Progenitor cell of endocrine pancreas (in vitro differentiated cells): ENCODE measurements at regions not wholly inside any gene's neighbourhood (a gene's known extent, or its start where the extent isn't known, plus 50 kb on each side); places are given as distances from the start of the nearest gene placed in this dataset.

Source experiments
- DNase-seq: peaks from one replicate; pipeline ENCODE4 v3.0.0; 2021; ENCODE audit warnings: low spot score; ENCODE audit not compliant: unreplicated experiment
- H3K27ac Mint-ChIP-seq: 2 replicates; pipeline ENCODE4 v1.8.0; 2021; ENCODE audit warnings: mild to moderate bottlenecking, moderate library complexity, mixed read lengths
- H3K27me3 Mint-ChIP-seq: 2 replicates; pipeline ENCODE4 v1.8.0; 2021; ENCODE audit warnings: mixed read lengths
- H3K36me3 Mint-ChIP-seq: 2 replicates; pipeline ENCODE4 v1.8.0; 2022; ENCODE audit warnings: mixed read lengths; ENCODE audit not compliant: insufficient read depth
- H3K4me1 Mint-ChIP-seq: 2 replicates; pipeline ENCODE4 v1.8.0; 2021; ENCODE audit warnings: low read depth, mixed read lengths
- H3K4me3 Mint-ChIP-seq: 2 replicates; pipeline ENCODE4 v1.8.0; 2021; ENCODE audit warnings: low read depth, mild to moderate bottlenecking, moderate library complexity, mixed read lengths
- H3K9me3 Mint-ChIP-seq: 2 replicates; pipeline ENCODE4 v1.8.0; 2021; ENCODE audit warnings: low read depth, mixed read lengths
- CTCF ChIP-seq: fragments of 200-600 bp; sonication (generic); IDR thresholded peaks from one replicate; pipeline ENCODE4 v1.5.0; 2021; ENCODE audit warnings: antibody characterized with exemption, mild to moderate bottlenecking; ENCODE audit not compliant: unreplicated experiment

DNA sequence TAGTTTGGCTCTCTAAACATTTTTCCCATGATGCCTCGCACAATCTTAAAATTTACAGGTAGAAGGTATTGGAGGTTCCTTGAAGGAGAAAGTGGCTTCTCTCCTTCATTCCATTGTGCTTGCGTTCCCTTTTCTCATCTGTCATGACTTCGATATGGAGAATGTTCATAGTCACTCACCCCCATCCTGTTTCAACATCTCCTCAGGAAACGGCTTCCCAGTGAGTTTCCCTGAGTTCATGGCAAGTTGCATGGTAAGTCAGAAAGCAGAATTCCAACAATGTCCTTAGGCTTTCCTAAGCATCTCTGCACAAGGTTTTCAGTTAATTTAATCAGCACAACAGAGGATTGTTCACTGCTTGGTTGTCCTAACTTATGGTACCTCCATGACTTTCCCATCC lies 581.8 kb upstream of the SLITRK5 start:
- no peaks in the 10 kb centered on the region for H3K27me3 Mint-ChIP-seq
- TF ChIP-seq CTCF, result no peak
- peaks cover 3% of the 10 kb centered on the region for H3K9me3 Mint-ChIP-seq
- no peak overlapping the region for H3K4me3 Mint-ChIP-seq
- no peak overlapping the region for H3K27ac Mint-ChIP-seq
- no peaks in the 10 kb centered on the region for H3K36me3 Mint-ChIP-seq
- no peaks in the 10 kb centered on the region for H3K4me1 Mint-ChIP-seq
- DNase-seq, result no peak

DNA sequence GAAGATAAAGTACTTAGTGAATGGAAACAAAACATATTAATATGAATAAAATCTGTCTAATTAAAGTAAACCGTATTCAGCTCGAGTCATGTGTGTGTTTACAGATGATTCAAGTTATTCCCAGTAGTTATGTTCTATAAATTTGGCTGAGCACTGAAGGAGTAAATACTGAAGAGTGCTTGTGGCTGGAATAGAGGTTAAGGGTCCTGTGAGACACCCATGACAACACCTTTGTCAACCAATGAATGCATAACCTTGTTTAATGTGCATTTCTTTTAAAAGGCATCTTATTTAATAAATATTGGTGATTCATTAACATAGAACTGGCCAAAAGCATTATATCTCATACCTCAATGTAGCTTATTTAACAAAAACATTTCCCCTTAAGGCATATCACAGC lies 577.8 kb upstream of the SLITRK5 start:
- no peak for DNase-seq
- H3K27me3 Mint-ChIP-seq, result no peaks in the 10 kb centered on the region
- H3K9me3 Mint-ChIP-seq, result no peaks in the 10 kb centered on the region
- no peaks in the 10 kb centered on the region for H3K4me1 Mint-ChIP-seq
- no peak for TF ChIP-seq CTCF
- no peak overlapping the region for H3K27ac Mint-ChIP-seq
- H3K4me3 Mint-ChIP-seq, result no peak overlapping the region
- H3K36me3 Mint-ChIP-seq, result no peaks in the 10 kb centered on the region

DNA sequence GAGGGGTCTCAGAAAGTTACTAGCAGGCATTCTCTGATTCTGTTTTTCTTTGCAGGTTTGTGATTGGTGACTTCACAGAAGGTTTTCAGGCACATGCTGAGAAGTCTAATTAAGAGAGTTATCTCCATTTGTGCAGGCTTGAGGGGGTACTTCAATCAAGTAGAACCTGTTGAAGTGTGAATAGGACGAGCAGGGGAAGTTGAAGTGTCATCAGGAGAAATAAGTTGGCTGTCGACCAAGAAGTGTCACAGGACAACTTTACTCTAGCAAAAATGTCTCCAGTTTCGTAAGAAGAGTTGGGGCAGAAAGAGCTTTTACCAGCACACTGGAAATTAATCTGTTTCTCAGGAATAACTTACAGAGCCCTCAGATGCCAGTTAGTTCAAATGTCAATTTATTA lies 576.5 kb upstream of the SLITRK5 start:
- no peak for DNase-seq
- no peak overlapping the region for H3K4me3 Mint-ChIP-seq
- H3K36me3 Mint-ChIP-seq, result no peaks in the 10 kb centered on the region
- H3K4me1 Mint-ChIP-seq, result no peaks in the 10 kb centered on the region
- TF ChIP-seq CTCF, result no peak
- no peaks in the 10 kb centered on the region for H3K27me3 Mint-ChIP-seq
- H3K9me3 Mint-ChIP-seq, result no peaks in the 10 kb centered on the region
- no peak overlapping the region for H3K27ac Mint-ChIP-seq

DNA sequence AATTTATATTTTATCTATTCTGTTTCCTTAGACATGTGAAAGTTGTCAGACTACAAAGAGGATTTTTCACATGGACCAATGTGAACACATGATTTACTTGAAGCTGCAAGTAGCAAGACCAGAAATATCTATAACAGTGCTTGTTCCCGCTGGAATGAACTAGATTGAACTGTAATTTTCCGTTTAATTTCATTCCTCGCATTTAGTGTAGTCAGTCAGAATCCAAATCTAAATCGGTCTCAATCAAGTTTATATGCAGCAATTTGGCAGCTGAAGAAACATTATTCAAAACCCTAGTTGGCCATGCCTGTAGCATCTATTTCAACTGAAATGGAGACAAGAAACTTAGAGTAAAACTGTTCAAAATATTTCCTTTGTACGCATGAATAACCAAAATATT lies 570.7 kb upstream of the SLITRK5 start:
- Mint-ChIP-seq H3K27me3 (no peaks in the 10 kb centered on the region), H3K9me3 (peaks cover 4% of the 10 kb centered on the region), H3K4me3 (no peak overlapping the region), H3K27ac (no peak overlapping the region), H3K36me3 (no peaks in the 10 kb centered on the region), H3K4me1 (no peaks in the 10 kb centered on the region)
- TF ChIP-seq CTCF, result no peak
- no peak for DNase-seq

DNA sequence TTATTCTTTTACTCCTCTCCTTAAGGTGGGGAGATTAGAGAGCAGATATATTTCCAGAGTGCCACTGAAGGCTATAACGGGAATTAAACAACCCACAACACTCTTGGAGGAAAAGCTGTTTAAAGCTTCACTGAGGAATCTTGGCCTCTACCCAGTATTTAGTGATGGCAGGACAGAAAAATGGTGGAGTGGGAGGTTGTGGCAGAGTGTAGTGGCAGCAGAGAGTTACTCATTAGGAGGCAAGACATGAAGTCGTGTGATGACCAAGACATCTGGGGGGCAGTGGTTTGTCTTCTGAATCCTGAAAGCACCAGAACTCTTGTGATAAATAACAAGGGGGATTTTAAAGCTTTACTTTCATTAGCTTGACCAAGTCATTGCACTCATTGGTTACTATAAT lies 563.5 kb upstream of the SLITRK5 start:
- no peaks in the 10 kb centered on the region for H3K4me1 Mint-ChIP-seq
- no peaks in the 10 kb centered on the region for H3K9me3 Mint-ChIP-seq
- DNase-seq, result no peak
- no peaks in the 10 kb centered on the region for H3K36me3 Mint-ChIP-seq
- H3K4me3 Mint-ChIP-seq, result no peak overlapping the region
- no peak overlapping the region for H3K27ac Mint-ChIP-seq
- no peaks in the 10 kb centered on the region for H3K27me3 Mint-ChIP-seq
- TF ChIP-seq CTCF, result no peak

- Mint-ChIP-seq H3K36me3 (no peaks in the 10 kb centered on the region), H3K4me1 (peaks cover 2% of the 10 kb centered on the region), H3K4me3 (no peak overlapping the region), H3K27ac (no peak overlapping the region), H3K27me3 (no peaks in the 10 kb centered on the region), H3K9me3 (no peaks in the 10 kb centered on the region)
- DNase-seq, result no peak
- no peak for TF ChIP-seq CTCF
These were observed 550.7 kb upstream of the SLITRK5 start for GRCh38 chr13:87120476-87120875.
